Lower lobe of right lung (tissue), 2 donors: ENCODE measurements at regions not wholly inside any gene's neighbourhood (a gene's known extent, or its start where the extent isn't known, plus 50 kb on each side); places are given as distances from the start of the nearest gene placed in this dataset.

Experiments used
- ATAC-seq, 2 donors: fragments of 200-7000 bp; cut with Tn5 transposase; one replicate each; pipeline ENCODE4 v1.9.1; 2020 to 2022; ENCODE audit warnings: mild to moderate bottlenecking in 2 of 2, moderate library complexity in 2 of 2
- DNase-seq: peaks from one replicate; pipeline ENCODE4 v3.0.0-alpha.2; 2020
- H3K27ac ChIP-seq: fragments of 200-600 bp; one replicate; pipeline ENCODE4 v1.8.0; 2022
- H3K27me3 ChIP-seq: fragments of 200-600 bp; one replicate; pipeline ENCODE4 v1.8.0; 2022; ENCODE audit warnings: low read depth
- H3K36me3 ChIP-seq: fragments of 200-600 bp; one replicate; pipeline ENCODE4 v1.8.0; 2022; ENCODE audit warnings: mild to moderate bottlenecking
- H3K4me1 ChIP-seq: fragments of 200-600 bp; one replicate; pipeline ENCODE4 v1.8.0; 2022
- H3K4me3 ChIP-seq: fragments of 200-600 bp; one replicate; pipeline ENCODE4 v1.8.0; 2022; ENCODE audit warnings: mild to moderate bottlenecking
- H3K9me3 ChIP-seq: fragments of 200-600 bp; one replicate; pipeline ENCODE4 v1.8.0; 2022
- CTCF ChIP-seq: fragments of 200-600 bp; IDR thresholded peaks from one replicate; pipeline ENCODE4 v1.8.0; 2022; ENCODE audit warnings: antibody characterized with exemption, mild to moderate bottlenecking
- intact Hi-C: fragments of 100-400 bp; cut with DNase I; formaldehyde crosslinking; loops from one replicate; pipeline ENCODE4 v1.11.0; 2022
- donor health status: DM: no; HTN: yes; CAD: no; lungs with severe emphysema.

GRCh38 chr5:18985171-18985758 lies 1002.7 kb downstream of the CDH18 start:
- ATAC-seq (no peak), DNase-seq (no peak)
- Histone ChIP-seq H3K9me3 (no peaks in the 10 kb centered on the region), H3K27me3 (no peaks in the 10 kb centered on the region), H3K4me1 (no peaks in the 10 kb centered on the region), H3K36me3 (no peaks in the 10 kb centered on the region), H3K4me3 (no peak overlapping the region), H3K27ac (no peak overlapping the region)
- intact Hi-C loops, result no loop called here
- TF ChIP-seq CTCF, result no peak

GRCh38 chr5:18987101-18987500 lies 1000.9 kb downstream of the CDH18 start:
- no peaks in the 10 kb centered on the region for H3K4me1 ChIP-seq
- DNase-seq, result no peak
- H3K27me3 ChIP-seq, result no peaks in the 10 kb centered on the region
- no peaks in the 10 kb centered on the region for H3K9me3 ChIP-seq
- H3K36me3 ChIP-seq, result no peaks in the 10 kb centered on the region
- H3K4me3 ChIP-seq, result no peak overlapping the region
- no peak overlapping the region for H3K27ac ChIP-seq
- ATAC-seq, result no peak
- no peak for TF ChIP-seq CTCF
- intact Hi-C loops, result no loop called here

- no peak for TF ChIP-seq CTCF
- intact Hi-C loops, result no loop called here
- H3K36me3 ChIP-seq, result no peaks in the 10 kb centered on the region
Measured at GRCh38 chr5:18990852-18991251, 997.1 kb downstream of the CDH18 start.

GRCh38 chr5:18992264-18992663 lies 995.7 kb downstream of the CDH18 start:
- Histone ChIP-seq H3K9me3 (no peaks in the 10 kb centered on the region), H3K27ac (no peak overlapping the region), H3K27me3 (no peaks in the 10 kb centered on the region), H3K4me3 (no peak overlapping the region), H3K4me1 (no peaks in the 10 kb centered on the region), H3K36me3 (no peaks in the 10 kb centered on the region)
- ATAC-seq (no peak), DNase-seq (no peak)
- TF ChIP-seq CTCF, result no peak
- intact Hi-C loops, result no loop called here

More at GRCh38 chr5:18990852-18991251, 997.1 kb downstream of the CDH18 start:
- no peaks in the 10 kb centered on the region for H3K4me1 ChIP-seq
- no peak overlapping the region for H3K4me3 ChIP-seq
- no peak overlapping the region for H3K27ac ChIP-seq
- no peaks in the 10 kb centered on the region for H3K9me3 ChIP-seq
- no peaks in the 10 kb centered on the region for H3K27me3 ChIP-seq
- ATAC-seq, result no peak
- no peak for DNase-seq

GRCh38 chr5:18999478-18999877 lies 988.5 kb downstream of the CDH18 start:
- intact Hi-C loops, result no loop called here
- Histone ChIP-seq H3K27me3 (no peaks in the 10 kb centered on the region), H3K27ac (no peak overlapping the region), H3K4me1 (no peaks in the 10 kb centered on the region), H3K9me3 (no peaks in the 10 kb centered on the region), H3K36me3 (no peaks in the 10 kb centered on the region), H3K4me3 (no peak overlapping the region)
- TF ChIP-seq CTCF, result no peak
- ATAC-seq (no peak), DNase-seq (no peak)

GRCh38 chr5:19001054-19001453 lies 986.9 kb downstream of the CDH18 start:
- ATAC-seq (no peak), DNase-seq (no peak)
- Histone ChIP-seq H3K27me3 (no peaks in the 10 kb centered on the region), H3K4me1 (no peaks in the 10 kb centered on the region), H3K27ac (no peak overlapping the region), H3K36me3 (no peaks in the 10 kb centered on the region), H3K9me3 (no peaks in the 10 kb centered on the region), H3K4me3 (no peak overlapping the region)
- intact Hi-C loops, result no loop called here
- no peak for TF ChIP-seq CTCF
